ENCODE measurements at regions not wholly inside any gene's neighbourhood (a gene's known extent, or its start where the extent isn't known, plus 50 kb on each side); places are given as distances from the start of the nearest gene placed in this dataset.

DNA sequence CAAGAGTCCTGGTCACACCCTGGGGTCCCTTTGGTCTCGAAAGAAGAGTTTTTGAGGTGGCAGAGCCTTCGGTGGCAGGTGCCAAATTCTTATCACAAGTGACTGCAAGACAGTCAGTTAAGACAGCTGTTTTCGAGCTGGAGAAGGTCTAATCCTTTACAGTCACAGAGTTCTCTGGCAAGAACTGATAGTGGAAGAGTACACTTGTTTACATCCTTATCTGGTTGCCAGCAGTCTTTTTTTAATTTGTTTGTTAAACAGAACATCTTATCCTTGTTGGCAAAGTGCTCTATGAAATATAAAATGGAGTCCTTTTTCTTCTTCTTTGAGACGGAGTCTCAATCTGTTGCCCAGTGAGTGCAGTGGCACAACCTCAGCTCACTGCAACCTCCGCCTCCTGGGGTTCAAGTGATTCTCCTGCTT is 50.4 kb upstream of the ELOVL6 start:
- TF ChIP-seq, protein P1, sequence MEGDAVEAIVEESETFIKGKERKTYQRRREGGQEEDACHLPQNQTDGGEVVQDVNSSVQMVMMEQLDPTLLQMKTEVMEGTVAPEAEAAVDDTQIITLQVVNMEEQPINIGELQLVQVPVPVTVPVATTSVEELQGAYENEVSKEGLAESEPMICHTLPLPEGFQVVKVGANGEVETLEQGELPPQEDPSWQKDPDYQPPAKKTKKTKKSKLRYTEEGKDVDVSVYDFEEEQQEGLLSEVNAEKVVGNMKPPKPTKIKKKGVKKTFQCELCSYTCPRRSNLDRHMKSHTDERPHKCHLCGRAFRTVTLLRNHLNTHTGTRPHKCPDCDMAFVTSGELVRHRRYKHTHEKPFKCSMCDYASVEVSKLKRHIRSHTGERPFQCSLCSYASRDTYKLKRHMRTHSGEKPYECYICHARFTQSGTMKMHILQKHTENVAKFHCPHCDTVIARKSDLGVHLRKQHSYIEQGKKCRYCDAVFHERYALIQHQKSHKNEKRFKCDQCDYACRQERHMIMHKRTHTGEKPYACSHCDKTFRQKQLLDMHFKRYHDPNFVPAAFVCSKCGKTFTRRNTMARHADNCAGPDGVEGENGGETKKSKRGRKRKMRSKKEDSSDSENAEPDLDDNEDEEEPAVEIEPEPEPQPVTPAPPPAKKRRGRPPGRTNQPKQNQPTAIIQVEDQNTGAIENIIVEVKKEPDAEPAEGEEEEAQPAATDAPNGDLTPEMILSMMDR (IDR thresholded peaks at IDR 0.05; ENCODE audit: low read depth, low read length), result no peak
- Histone ChIP-seq H3K36me3 (no peaks in the 10 kb centered on the region), H3K27me3 (ENCODE audit: insufficient read depth, low read depth, severe bottlenecking) (no peaks in the 10 kb centered on the region), H3K4me3 (ENCODE audit: low read depth, low read length) (no peak overlapping the region), H3K27ac (no peak overlapping the region), H3K9me3 (ENCODE audit: severe bottlenecking) (no peaks in the 10 kb centered on the region)
- no peak for DNase-seq
